Dermis microvascular lymphatic vessel endothelial cell (primary cell): ENCODE measurements at regions not wholly inside any gene's neighbourhood (a gene's known extent, or its start where the extent isn't known, plus 50 kb on each side); places are given as distances from the start of the nearest gene placed in this dataset.
"Not testable (repeated sequence)": the region's sequence is repeated elsewhere in the genome, so short reads cannot be mapped to it uniquely, and the experiment has no call there.

Source experiments
- DNase-seq, 2 donors: peaks; one replicate each; pipeline versions ENCODE4 v3.0.0 to v3.0.0-alpha.2; 2010; ENCODE audit warnings: low read depth in 2 of 2

- no peak for DNase-seq
Measured at GRCh38 chr17:27944546-27945332, 51.6 kb upstream of the LYRM9 start.

DNA sequence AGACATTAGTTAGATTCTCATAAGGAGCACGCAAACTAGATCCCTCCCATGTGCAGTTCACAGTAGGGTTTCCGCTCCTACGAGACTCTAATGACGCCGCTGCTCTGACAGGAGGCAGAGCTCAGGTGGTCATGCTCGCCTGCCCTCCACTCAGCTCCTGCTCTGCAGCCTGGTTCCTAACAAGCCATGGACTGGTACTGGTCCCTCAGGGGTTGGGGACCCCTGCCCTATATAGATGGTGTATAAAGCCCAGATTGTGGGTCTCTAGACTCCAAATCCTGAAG lies 52.1 kb upstream of the LYRM9 start:
- no peak for DNase-seq

GRCh38 chr17:27945953-27946352 lies 52.8 kb upstream of the LYRM9 start:
- no peak for DNase-seq

DNA sequence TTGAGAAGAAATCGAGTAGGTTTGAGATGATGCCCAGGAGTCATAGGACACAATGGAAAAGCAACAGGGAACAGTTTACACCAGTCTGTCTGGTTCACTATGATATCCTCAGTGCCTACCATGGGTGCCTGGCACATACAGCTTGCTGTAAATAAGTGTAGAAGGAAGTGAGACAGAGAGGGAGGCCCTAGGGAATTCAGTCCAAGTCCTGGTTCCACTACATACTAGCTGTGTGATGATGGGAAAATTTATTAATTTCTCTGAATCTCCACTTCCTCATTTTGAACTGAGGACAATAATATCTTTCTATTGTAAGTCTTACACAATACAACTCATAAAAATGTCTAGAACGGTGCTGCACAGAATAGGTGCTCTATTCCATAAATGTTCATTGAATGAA lies 53.3 kb upstream of the LYRM9 start:
- DNase-seq = no peak

DNA sequence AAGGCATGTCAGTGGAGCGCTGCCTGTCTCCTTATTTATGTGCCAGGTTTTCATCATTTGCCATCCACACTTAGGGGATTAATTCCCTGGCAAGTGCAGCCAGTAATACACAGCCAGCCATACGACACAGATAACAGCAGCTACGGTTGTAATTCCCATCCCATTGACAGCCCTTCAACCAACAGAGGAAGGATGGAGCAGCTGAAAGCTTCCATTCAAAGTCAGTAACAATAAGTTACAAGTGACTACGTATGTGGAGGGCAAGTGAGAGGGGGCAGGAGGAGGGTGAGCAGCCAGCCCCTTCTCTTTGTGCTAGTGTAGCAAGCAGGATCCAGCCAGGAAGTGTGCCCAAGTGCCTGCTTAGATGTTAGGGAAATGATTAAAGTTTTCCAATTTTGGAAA lies 53.8 kb upstream of the LYRM9 start:
- DNase-seq = peak in 1 of 2 donors; percentile 32

DNA sequence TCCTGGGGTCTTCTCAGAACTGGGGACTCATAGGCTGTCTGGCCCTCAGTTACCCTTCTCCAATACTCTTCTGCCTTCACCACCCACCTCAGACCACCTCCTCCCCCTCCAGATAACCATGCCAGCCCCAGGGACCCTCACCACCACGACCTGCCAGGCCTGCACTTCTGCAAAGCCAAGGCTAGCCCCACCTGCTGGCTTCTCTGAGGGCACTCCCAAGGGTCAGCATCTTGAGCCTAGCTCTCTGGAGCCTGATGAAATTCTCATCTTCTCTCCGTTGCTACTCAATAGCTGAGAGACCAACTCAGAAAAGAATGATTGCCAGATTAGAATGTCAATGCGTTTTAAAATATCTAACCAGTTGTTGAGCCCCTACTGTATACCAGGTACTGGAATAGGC lies 56.1 kb upstream of the LYRM9 start:
- no peak for DNase-seq

DNA sequence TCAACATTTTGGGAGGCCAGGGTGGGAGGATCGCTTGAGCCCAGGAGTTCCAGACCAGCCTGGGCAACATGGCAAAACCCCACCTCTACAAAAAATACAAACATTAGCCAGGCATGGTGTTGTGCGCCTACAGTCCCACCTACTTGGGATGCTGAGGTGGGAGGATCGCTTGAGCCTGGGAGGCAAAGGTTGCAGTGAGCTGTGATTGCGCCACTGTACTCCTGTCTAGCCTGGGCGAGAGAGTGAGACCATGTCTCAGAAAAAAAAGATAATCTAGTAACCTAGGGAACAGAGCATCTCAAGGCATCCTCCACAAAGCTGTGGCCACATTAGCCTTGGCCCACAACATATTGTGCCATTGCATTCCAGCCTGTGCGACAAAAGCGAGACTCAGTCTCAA lies 57.1 kb upstream of the LYRM9 start:
- not testable (repeated sequence) for DNase-seq

DNA sequence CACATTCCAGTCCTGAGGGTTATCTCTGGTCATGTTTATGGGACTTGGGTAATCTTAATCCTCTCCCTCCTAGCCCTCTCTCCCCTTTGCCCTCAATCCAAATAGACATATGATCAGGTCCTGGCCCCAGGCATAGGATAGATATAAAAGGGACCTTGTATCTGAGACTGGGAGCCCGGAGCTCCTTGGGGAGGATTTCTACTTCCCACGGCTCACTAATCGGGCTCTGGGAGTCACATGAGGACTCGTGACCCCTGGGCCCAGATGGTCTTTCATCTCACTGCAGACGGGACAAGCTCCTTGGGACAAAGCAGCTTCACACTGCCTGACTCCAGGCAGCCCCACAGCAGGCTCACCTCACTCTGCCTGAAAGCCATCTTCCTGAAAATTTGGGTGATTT lies 57.8 kb upstream of the LYRM9 start:
- DNase-seq = no peak

- DNase-seq = no peak
Measured at GRCh38 chr17:27951872-27952271, 58.7 kb upstream of the LYRM9 start.

GRCh38 chr17:27952366-27952765 lies 59.2 kb upstream of the LYRM9 start:
- no peak for DNase-seq

DNA sequence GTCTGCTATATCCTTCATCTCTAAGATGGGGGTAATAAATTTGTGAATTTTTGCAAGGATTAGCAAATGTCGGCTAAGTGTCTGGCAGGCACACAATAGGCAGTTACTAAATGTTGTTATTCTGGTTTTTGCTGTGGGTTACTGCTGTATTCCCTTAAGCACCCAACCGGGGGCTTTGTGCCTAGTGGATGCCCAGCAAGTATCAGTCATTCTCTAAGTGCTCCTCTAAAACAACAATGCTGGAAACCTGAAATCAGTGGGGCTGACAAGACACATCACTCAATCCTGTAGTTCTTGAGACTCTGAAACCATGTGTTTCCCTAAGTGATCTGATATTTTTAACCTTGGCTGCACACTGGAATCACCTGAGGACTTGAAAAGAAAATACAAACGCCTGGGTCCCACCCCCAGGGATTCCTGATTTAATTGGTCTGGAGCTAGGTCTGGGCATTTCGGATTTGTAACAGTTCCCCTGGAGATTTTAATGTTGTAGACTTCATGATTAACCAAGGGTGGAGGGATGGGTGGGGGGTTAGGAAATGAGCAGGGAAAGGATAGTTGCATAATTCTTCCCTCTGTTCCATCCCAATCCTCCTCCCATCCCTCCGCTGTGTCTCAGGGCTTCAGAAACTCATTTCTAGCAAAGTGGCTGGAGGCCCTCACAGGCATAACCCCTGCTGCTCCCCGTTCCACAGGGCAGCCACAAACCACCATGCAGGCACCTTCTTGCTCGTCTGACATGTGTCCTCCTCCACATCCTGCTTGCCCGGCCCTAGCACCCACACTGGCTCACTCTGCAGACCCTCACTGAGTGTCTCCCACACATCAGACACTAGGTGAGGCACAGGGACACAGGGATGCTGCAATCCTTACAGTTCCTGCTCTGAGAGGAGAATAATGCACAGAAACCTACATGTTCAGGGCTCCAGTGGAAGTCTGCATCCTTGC lies 61.7 kb upstream of the LYRM9 start:
- DNase-seq = no peak

DNA sequence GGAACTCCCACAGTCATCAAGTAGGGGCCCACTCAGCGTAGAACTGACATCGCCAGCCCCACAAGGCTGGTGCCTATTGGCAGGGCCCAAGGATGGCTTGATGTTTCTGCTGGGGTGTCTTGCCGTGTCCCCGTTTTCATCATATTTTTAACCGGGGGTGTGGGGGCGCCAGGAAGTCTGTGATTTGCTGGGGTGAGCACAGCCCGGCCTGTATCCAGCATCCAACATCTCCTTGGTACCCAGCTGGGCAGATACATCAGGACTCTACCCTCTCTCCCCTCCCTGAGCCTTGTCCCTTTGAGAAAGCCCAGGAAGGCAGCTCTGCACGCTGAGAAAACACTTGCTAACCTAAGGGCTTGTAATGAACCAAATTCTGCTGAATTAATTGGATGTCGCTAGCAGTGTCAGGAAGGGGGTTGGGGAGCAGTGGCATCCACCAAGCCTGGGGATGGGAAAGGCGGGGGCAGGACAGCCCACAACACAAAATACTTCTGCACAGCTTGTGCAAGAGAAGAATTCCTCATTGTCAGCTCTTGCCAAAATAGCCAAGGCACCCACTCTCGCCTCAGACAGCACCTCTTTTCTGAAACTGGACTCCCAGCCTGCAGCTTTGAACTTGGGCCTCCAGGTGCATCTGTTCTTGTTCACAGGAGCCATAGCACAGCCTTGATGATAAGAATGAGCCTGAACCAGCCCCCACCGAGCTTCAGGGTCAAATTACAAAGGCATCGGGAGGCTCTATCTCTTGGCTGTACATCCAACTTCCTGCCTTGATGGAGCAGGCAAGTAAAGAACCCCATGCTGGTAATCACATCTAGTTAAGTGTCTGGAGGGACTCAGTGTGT lies 63.7 kb upstream of the LYRM9 start:
- DNase-seq = no peak

- DNase-seq = not testable (repeated sequence)
Measured at GRCh38 chr17:27957446-27957793, 64.3 kb upstream of the LYRM9 start.

- no peak for DNase-seq
Measured at GRCh38 chr17:27958708-27959381, 65.7 kb upstream of the LYRM9 start.

- no peak for DNase-seq
Measured at GRCh38 chr17:27959382-27959709, 66.2 kb upstream of the LYRM9 start.

DNA sequence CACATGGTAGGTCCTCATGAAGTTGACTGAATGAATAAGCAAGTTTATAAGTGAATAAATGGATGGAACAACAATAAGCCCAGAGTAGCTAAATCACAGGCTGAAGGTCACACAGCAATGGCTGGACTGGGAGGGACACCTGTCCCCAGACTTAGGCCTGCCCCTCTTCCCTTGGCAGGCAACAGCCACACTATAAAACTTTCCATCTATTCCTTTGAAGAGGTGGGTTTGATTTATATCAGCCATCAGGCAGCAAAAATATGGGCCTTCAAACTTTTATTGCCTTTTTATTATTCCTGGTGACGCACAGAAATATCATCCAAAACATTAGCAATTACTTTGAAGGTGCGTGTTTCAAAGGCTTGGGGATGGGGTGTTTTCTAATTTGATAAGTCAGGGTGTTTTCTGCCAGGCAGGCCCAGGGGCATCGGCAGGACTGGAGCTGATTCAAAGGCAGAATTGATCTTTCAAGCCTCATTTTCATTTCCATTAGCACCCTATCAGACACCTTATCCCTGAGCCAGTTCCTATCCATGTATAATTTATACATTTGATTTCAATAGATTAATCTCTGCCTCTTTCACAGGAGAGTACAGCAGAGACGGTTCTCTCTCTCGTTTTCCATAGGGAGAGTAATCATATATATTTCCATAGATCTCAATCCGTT lies 67.2 kb upstream of the LYRM9 start:
- no peak for DNase-seq

DNA sequence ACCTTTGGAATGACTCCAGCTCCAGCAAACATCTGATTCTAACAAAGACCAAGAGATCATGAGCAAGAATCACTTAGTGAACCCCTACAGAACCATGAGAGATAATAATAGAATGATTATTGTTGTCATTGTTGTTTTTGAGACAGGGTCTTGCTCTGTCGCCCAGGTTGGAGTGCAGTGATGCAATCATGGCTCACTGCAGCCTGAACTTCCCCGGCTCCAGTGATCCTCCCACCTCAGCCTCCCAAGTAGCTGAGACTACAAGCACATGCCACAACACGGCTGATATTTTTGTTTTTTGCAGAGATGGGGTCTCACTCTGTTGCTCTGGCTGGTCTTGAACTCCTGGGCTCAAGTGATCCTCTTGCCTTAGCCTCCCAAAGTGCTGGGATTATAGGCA lies 69.4 kb upstream of the LYRM9 start:
- not testable (repeated sequence) for DNase-seq

GRCh38 chr17:27965224-27965623 lies 72.1 kb upstream of the LYRM9 start:
- no peak for DNase-seq

DNA sequence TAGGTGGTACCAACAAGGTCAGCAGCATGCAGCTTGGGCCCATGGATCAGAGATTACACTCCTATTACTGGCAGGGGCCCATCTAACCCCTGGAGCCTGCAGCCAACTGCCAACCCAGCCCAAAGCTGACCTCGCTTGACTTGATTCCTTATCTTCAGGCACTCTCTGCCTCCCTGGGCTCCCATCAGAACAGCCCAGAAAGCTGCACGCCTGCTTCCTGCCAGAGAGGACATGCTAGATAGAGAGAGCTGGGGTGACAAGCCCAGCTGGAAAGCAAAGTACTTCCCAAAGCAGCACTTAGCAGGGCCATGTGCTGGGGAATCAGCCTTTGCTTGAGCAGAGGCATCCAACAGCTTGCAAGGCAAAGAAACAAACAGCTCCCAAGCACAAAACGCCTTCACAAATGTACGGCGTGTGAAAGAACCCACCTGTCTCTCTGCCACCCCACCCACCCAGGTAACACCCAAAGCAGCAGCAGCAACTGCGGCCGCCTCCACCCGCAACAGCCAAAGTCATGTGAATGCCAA lies 74.2 kb upstream of the NLK start:
- DNase-seq = no peak

GRCh38 chr17:27970587-27970986 lies 71.9 kb upstream of the NLK start:
- DNase-seq = no peak
